Osteocyte (in vitro differentiated cells): ENCODE measurements at regions not wholly inside any gene's neighbourhood (a gene's known extent, or its start where the extent isn't known, plus 50 kb on each side); places are given as distances from the start of the nearest gene placed in this dataset.

Experiments used
- DNase-seq: peaks from one replicate; pipeline ENCODE4 v3.0.0; 2021; ENCODE audit warnings: mixed read lengths; ENCODE audit not compliant: unreplicated experiment; ENCODE audit errors: extremely low spot score
- H3K27ac Mint-ChIP-seq: one replicate; pipeline ENCODE4 v1.8.0; 2021; ENCODE audit warnings: mild to moderate bottlenecking, mixed read lengths; ENCODE audit not compliant: unreplicated experiment
- H3K27me3 Mint-ChIP-seq: one replicate; pipeline ENCODE4 v1.8.0; 2021; ENCODE audit warnings: mixed read lengths; ENCODE audit not compliant: unreplicated experiment
- H3K36me3 Mint-ChIP-seq: one replicate; pipeline ENCODE4 v1.8.0; 2021; ENCODE audit warnings: mixed read lengths; ENCODE audit not compliant: unreplicated experiment
- H3K4me1 Mint-ChIP-seq: one replicate; pipeline ENCODE4 v1.8.0; 2021; ENCODE audit warnings: mixed read lengths; ENCODE audit not compliant: unreplicated experiment
- H3K4me3 Mint-ChIP-seq: one replicate; pipeline ENCODE4 v1.8.0; 2021; ENCODE audit warnings: mild to moderate bottlenecking, moderate library complexity, mixed read lengths; ENCODE audit not compliant: unreplicated experiment
- H3K9me3 Mint-ChIP-seq: one replicate; pipeline ENCODE4 v1.8.0; 2021; ENCODE audit warnings: mixed read lengths; ENCODE audit not compliant: unreplicated experiment
- CTCF ChIP-seq: fragments of 200-600 bp; sonication (generic); IDR thresholded peaks from 2 replicates; pipeline ENCODE4 v1.5.0; 2021; ENCODE audit warnings: antibody characterized with exemption, mild to moderate bottlenecking, moderate library complexity

- Mint-ChIP-seq H3K4me3 (no peak overlapping the region), H3K36me3 (no peaks in the 10 kb centered on the region), H3K4me1 (no peaks in the 10 kb centered on the region), H3K27me3 (no peaks in the 10 kb centered on the region), H3K9me3 (no peaks in the 10 kb centered on the region), H3K27ac (no peak overlapping the region)
- no peak for DNase-seq
- no peak for TF ChIP-seq CTCF
These were observed 141.5 kb upstream of the KCNK2 start for GRCh38 chr1:214941061-214941460.

- no peak for TF ChIP-seq CTCF
- H3K36me3 Mint-ChIP-seq, result no peaks in the 10 kb centered on the region
These were observed 139.5 kb upstream of the KCNK2 start for GRCh38 chr1:214943054-214943453.

GRCh38 chr1:214946615-214947014 lies 135.9 kb upstream of the KCNK2 start:
- Mint-ChIP-seq H3K36me3 (no peaks in the 10 kb centered on the region), H3K4me1 (no peaks in the 10 kb centered on the region), H3K4me3 (no peak overlapping the region), H3K27ac (no peak overlapping the region), H3K27me3 (no peaks in the 10 kb centered on the region), H3K9me3 (no peaks in the 10 kb centered on the region)
- no peak for DNase-seq
- no peak for TF ChIP-seq CTCF

More at GRCh38 chr1:214943054-214943453, 139.5 kb upstream of the KCNK2 start:
- H3K27me3 Mint-ChIP-seq, result no peaks in the 10 kb centered on the region
- no peak overlapping the region for H3K4me3 Mint-ChIP-seq
- no peak overlapping the region for H3K27ac Mint-ChIP-seq
- no peaks in the 10 kb centered on the region for H3K4me1 Mint-ChIP-seq
- H3K9me3 Mint-ChIP-seq, result no peaks in the 10 kb centered on the region
- no peak for DNase-seq

GRCh38 chr1:214952648-214953047 lies 129.9 kb upstream of the KCNK2 start:
- no peaks in the 10 kb centered on the region for H3K27me3 Mint-ChIP-seq
- H3K9me3 Mint-ChIP-seq, result peaks cover 10% of the 10 kb centered on the region
- no peak overlapping the region for H3K27ac Mint-ChIP-seq
- no peak overlapping the region for H3K4me3 Mint-ChIP-seq
- H3K4me1 Mint-ChIP-seq, result peaks cover 11% of the 10 kb centered on the region
- TF ChIP-seq CTCF, result no peak
- no peak for DNase-seq
- peaks cover 2% of the 10 kb centered on the region for H3K36me3 Mint-ChIP-seq

- H3K9me3 Mint-ChIP-seq, result peaks cover 10% of the 10 kb centered on the region
These were observed 128.5 kb upstream of the KCNK2 start for GRCh38 chr1:214953901-214954616.

More at GRCh38 chr1:214953901-214954616, 128.5 kb upstream of the KCNK2 start:
- no peaks in the 10 kb centered on the region for H3K27me3 Mint-ChIP-seq
- no peak for DNase-seq
- TF ChIP-seq CTCF, result no peak
- H3K27ac Mint-ChIP-seq, result no peak overlapping the region
- H3K4me1 Mint-ChIP-seq, result peaks cover 14% of the 10 kb centered on the region
- H3K36me3 Mint-ChIP-seq, result peaks cover 2% of the 10 kb centered on the region
- no peak overlapping the region for H3K4me3 Mint-ChIP-seq
